NCI-H1694 treated with DMSO at 0.1 percent for 48 hours (cell line): ENCODE measurements at regions not wholly inside any gene's neighbourhood (a gene's known extent, or its start where the extent isn't known, plus 50 kb on each side); places are given as distances from the start of the nearest gene placed in this dataset.
A peak's percentile ranks its signal among the peaks of the same experiment; 100 is the strongest.
"Not testable (repeated sequence)": the region's sequence is repeated elsewhere in the genome, so short reads cannot be mapped to it uniquely, and the experiment has no call there.

ENCODE experiments used
- DNase-seq: peaks from one replicate; lab custom pipeline; 2025; lab: John Stamatoyannopoulos, UW

- DNase-seq: no peak
These were observed 186.2 kb upstream of the GRAMD2B start for GRCh38 chr5:126236994-126237393.

- no peak for DNase-seq
These were observed 174.6 kb upstream of the GRAMD2B start for GRCh38 chr5:126248611-126249010.

- DNase-seq: no peak
These were observed 172.2 kb upstream of the GRAMD2B start for GRCh38 chr5:126251024-126251423.

GRCh38 chr5:126253406-126253805 lies 169.8 kb upstream of the GRAMD2B start:
- no peak for DNase-seq

- DNase-seq: no peak
These were observed 159.5 kb upstream of the GRAMD2B start for GRCh38 chr5:126263591-126264184.

GRCh38 chr5:126265917-126266316 lies 157.3 kb upstream of the GRAMD2B start:
- DNase-seq: no peak

- no peak for DNase-seq
These were observed 155.8 kb upstream of the GRAMD2B start for GRCh38 chr5:126267438-126267837.

- peak; percentile 16 for DNase-seq
These were observed 154.4 kb upstream of the GRAMD2B start for GRCh38 chr5:126268697-126269315.

- DNase-seq: peak; percentile 31
These were observed 153.7 kb upstream of the GRAMD2B start for GRCh38 chr5:126269511-126269910.

GRCh38 chr5:126271141-126271540 lies 152.1 kb upstream of the GRAMD2B start:
- DNase-seq: no peak

GRCh38 chr5:126274076-126274762 lies 149.0 kb upstream of the GRAMD2B start:
- DNase-seq: peak; percentile 63

GRCh38 chr5:126274763-126275125 lies 148.5 kb upstream of the GRAMD2B start:
- peak; percentile 66 for DNase-seq

GRCh38 chr5:126277762-126278161 lies 145.4 kb upstream of the GRAMD2B start:
- no peak for DNase-seq

- DNase-seq: no peak
These were observed 142.9 kb upstream of the GRAMD2B start for GRCh38 chr5:126280343-126280742.

- no peak for DNase-seq
These were observed 142.4 kb upstream of the GRAMD2B start for GRCh38 chr5:126280846-126281245.

GRCh38 chr5:126284977-126285696 lies 138.1 kb upstream of the GRAMD2B start:
- no peak for DNase-seq

- not testable (repeated sequence) for DNase-seq
These were observed 127.1 kb upstream of the GRAMD2B start for GRCh38 chr5:126296121-126296520.

GRCh38 chr5:126300293-126300692 lies 122.9 kb upstream of the GRAMD2B start:
- no peak for DNase-seq

- DNase-seq: no peak
These were observed 122.2 kb upstream of the GRAMD2B start for GRCh38 chr5:126301056-126301455.

GRCh38 chr5:126309860-126310259 lies 113.3 kb upstream of the GRAMD2B start:
- DNase-seq: no peak

- no peak for DNase-seq
These were observed 111.4 kb upstream of the GRAMD2B start for GRCh38 chr5:126311766-126312165.

GRCh38 chr5:126315341-126315740 lies 107.9 kb upstream of the GRAMD2B start:
- no peak for DNase-seq

GRCh38 chr5:126332326-126332725 lies 90.9 kb upstream of the GRAMD2B start:
- DNase-seq: no peak
